ENCODE measurements at regions not wholly inside any gene's neighbourhood (a gene's known extent, or its start where the extent isn't known, plus 50 kb on each side); places are given as distances from the start of the nearest gene placed in this dataset.

- Histone ChIP-seq H3K27me3 (no peaks in the 10 kb centered on the region), H3K27ac (no peak overlapping the region), H3K4me3 (no peak overlapping the region), H3K9me3 (ENCODE audit: low read depth) (no peaks in the 10 kb centered on the region), H3K36me3 (no peaks in the 10 kb centered on the region), H3K4me1 (ENCODE audit: low read depth) (no peaks in the 10 kb centered on the region)
- TF ChIP-seq CTCF (IDR thresholded peaks at IDR 0.05; ENCODE audit: low read depth, low read length): no peak
- DNase-seq (ENCODE audit: low read depth in 1 of 2, low spot score in 1 of 2): no peak
Measured at GRCh38 chr12:126588586-126589249, 1523.5 kb downstream of the AACS start.

- no peaks in the 10 kb centered on the region for H3K36me3 ChIP-seq
- TF ChIP-seq CTCF (IDR thresholded peaks at IDR 0.05; ENCODE audit: low read depth, low read length): no peak
- no peak for DNase-seq (ENCODE audit: low read depth in 1 of 2, low spot score in 1 of 2)
- no peaks in the 10 kb centered on the region for H3K9me3 ChIP-seq (ENCODE audit: low read depth)
- H3K27ac ChIP-seq: no peak overlapping the region
- H3K4me3 ChIP-seq: no peak overlapping the region
- H3K4me1 ChIP-seq (ENCODE audit: low read depth): no peaks in the 10 kb centered on the region
- H3K27me3 ChIP-seq: no peaks in the 10 kb centered on the region
Measured at GRCh38 chr12:126591533-126591932, 1526.3 kb downstream of the AACS start.

- Histone ChIP-seq H3K27me3 (no peaks in the 10 kb centered on the region), H3K36me3 (no peaks in the 10 kb centered on the region), H3K9me3 (ENCODE audit: low read depth) (no peaks in the 10 kb centered on the region), H3K4me1 (ENCODE audit: low read depth) (no peaks in the 10 kb centered on the region), H3K27ac (no peak overlapping the region), H3K4me3 (no peak overlapping the region)
- DNase-seq (ENCODE audit: low read depth in 1 of 2, low spot score in 1 of 2): no peak
- no peak for TF ChIP-seq CTCF (IDR thresholded peaks at IDR 0.05; ENCODE audit: low read depth, low read length)
Measured at GRCh38 chr12:126601184-126602170, 1536.2 kb downstream of the AACS start.

- Histone ChIP-seq H3K4me1 (ENCODE audit: low read depth) (no peaks in the 10 kb centered on the region), H3K27ac (no peak overlapping the region), H3K9me3 (ENCODE audit: low read depth) (no peaks in the 10 kb centered on the region), H3K36me3 (no peaks in the 10 kb centered on the region), H3K27me3 (no peaks in the 10 kb centered on the region), H3K4me3 (no peak overlapping the region)
- TF ChIP-seq CTCF (IDR thresholded peaks at IDR 0.05; ENCODE audit: low read depth, low read length): no peak
- DNase-seq (ENCODE audit: low read depth in 1 of 2, low spot score in 1 of 2): peak in 1 of 2 donors; percentile 11
Measured at GRCh38 chr12:126602612-126603011, 1537.4 kb downstream of the AACS start.

- no peak overlapping the region for H3K27ac ChIP-seq
- no peak for TF ChIP-seq CTCF (IDR thresholded peaks at IDR 0.05; ENCODE audit: low read depth, low read length)
- no peaks in the 10 kb centered on the region for H3K9me3 ChIP-seq (ENCODE audit: low read depth)
- no peaks in the 10 kb centered on the region for H3K27me3 ChIP-seq
- H3K4me1 ChIP-seq (ENCODE audit: low read depth): no peaks in the 10 kb centered on the region
- DNase-seq (ENCODE audit: low read depth in 1 of 2, low spot score in 1 of 2): no peak
- H3K36me3 ChIP-seq: no peaks in the 10 kb centered on the region
- H3K4me3 ChIP-seq: no peak overlapping the region
Measured at GRCh38 chr12:126607157-126607556, 1541.9 kb downstream of the AACS start.
